H9 (cell line): ENCODE measurements at regions not wholly inside any gene's neighbourhood (a gene's known extent, or its start where the extent isn't known, plus 50 kb on each side); places are given as distances from the start of the nearest gene placed in this dataset.

Experiments
- DNase-seq: peaks from one replicate; pipeline ENCODE4 v3.0.0-alpha.2; 2017
- H2AFZ ChIP-seq: one replicate; pipeline ENCODE4 v1.6.1; 2013; ENCODE audit warnings: mild to moderate bottlenecking, low read length, control low read depth, moderate library complexity
- H2AK5ac ChIP-seq: 2 replicates; pipeline ENCODE4 v1.6.1; 2013; ENCODE audit warnings: low read length, control low read depth, mixed read lengths; ENCODE audit not compliant: insufficient read length
- H2BK120ac ChIP-seq: one replicate; pipeline ENCODE4 v1.6.1; 2013; ENCODE audit warnings: low read depth, mild to moderate bottlenecking, low read length, control low read depth, inconsistent platforms; ENCODE audit not compliant: poor library complexity, severe bottlenecking
- H2BK12ac ChIP-seq: 2 replicates; pipeline ENCODE4 v1.6.1; 2013; ENCODE audit warnings: low read length, control low read depth, mixed read lengths, low read depth; ENCODE audit not compliant: insufficient read length
- H2BK15ac ChIP-seq: 2 replicates; pipeline ENCODE4 v1.6.1; 2013; ENCODE audit warnings: low read depth, low read length, control low read depth
- H2BK20ac ChIP-seq: one replicate; pipeline ENCODE4 v1.6.1; 2013; ENCODE audit warnings: low read depth, mild to moderate bottlenecking, low read length, control low read depth, inconsistent platforms; ENCODE audit not compliant: poor library complexity, severe bottlenecking
- H2BK5ac ChIP-seq: 2 replicates; pipeline ENCODE4 v1.6.1; 2013; ENCODE audit warnings: low read length, control low read depth, mixed read lengths; ENCODE audit not compliant: insufficient read length
- H3K14ac ChIP-seq: 2 replicates; pipeline ENCODE4 v1.6.1; 2013; ENCODE audit warnings: low read length, control low read depth; ENCODE audit not compliant: insufficient read depth
- H3K18ac ChIP-seq: 2 replicates; pipeline ENCODE4 v1.6.1; 2013; ENCODE audit warnings: low read depth, mild to moderate bottlenecking, mixed read lengths, low read length, control low read depth; ENCODE audit not compliant: insufficient read length
- H3K23ac ChIP-seq: 2 replicates; pipeline ENCODE4 v1.6.1; 2013; ENCODE audit warnings: low read length, control low read depth, mixed read lengths, low read depth; ENCODE audit not compliant: insufficient read length
- H3K23me2 ChIP-seq: 2 replicates; pipeline ENCODE4 v1.6.1; 2013; ENCODE audit warnings: low read depth, mild to moderate bottlenecking, mixed read lengths, low read length, control low read depth; ENCODE audit not compliant: insufficient read length, poor library complexity, severe bottlenecking
- H3K27ac ChIP-seq: 2 replicates; pipeline ENCODE4 v1.5.1; 2013; ENCODE audit warnings: low read length, control low read depth, mixed read lengths, low read depth; ENCODE audit not compliant: insufficient read length
- H3K27me3 ChIP-seq: 2 replicates; pipeline ENCODE4 v1.6.1; 2013; ENCODE audit warnings: low read length, control low read depth, inconsistent platforms; ENCODE audit not compliant: insufficient read depth
- H3K4ac ChIP-seq: 2 replicates; pipeline ENCODE4 v1.6.1; 2013; ENCODE audit warnings: low read depth, mild to moderate bottlenecking, control low read depth, inconsistent platforms, low read length, moderate library complexity
- H3K4me1 ChIP-seq: 2 replicates; pipeline ENCODE4 v1.6.1; 2013; ENCODE audit warnings: low read length, control low read depth, inconsistent platforms; ENCODE audit not compliant: insufficient read depth
- H3K4me2 ChIP-seq: 2 replicates; pipeline ENCODE4 v1.6.1; 2013; ENCODE audit warnings: low read length, control low read depth, mixed read lengths; ENCODE audit not compliant: insufficient read length, insufficient read depth
- H3K56ac ChIP-seq: 2 replicates; pipeline ENCODE4 v1.6.1; 2013; ENCODE audit warnings: low read depth, mild to moderate bottlenecking, mixed read lengths, low read length, control low read depth; ENCODE audit not compliant: insufficient read length
- H3K79me1 ChIP-seq: 2 replicates; pipeline ENCODE4 v1.6.1; 2013; ENCODE audit warnings: low read depth, mild to moderate bottlenecking, moderate library complexity, low read length, control low read depth, inconsistent platforms; ENCODE audit not compliant: insufficient read depth, poor library complexity, severe bottlenecking
- H3K79me2 ChIP-seq: 2 replicates; pipeline ENCODE4 v1.6.1; 2013; ENCODE audit warnings: low read length, control low read depth, inconsistent platforms; ENCODE audit not compliant: insufficient read depth
- H3K9ac ChIP-seq: 2 replicates; pipeline ENCODE4 v1.6.1; 2013; ENCODE audit warnings: low read length, control low read depth, mixed read lengths; ENCODE audit not compliant: insufficient read length; ENCODE audit errors: extremely low read depth
- H3K9me3 ChIP-seq: one replicate; pipeline ENCODE4 v1.6.1; 2013; ENCODE audit warnings: low read depth, low read length, inconsistent platforms; ENCODE audit not compliant: control insufficient read depth
- H3T11ph ChIP-seq: one replicate; pipeline ENCODE4 v1.6.1; 2013; ENCODE audit warnings: mild to moderate bottlenecking, low read length, control low read depth, inconsistent platforms
- H4K20me1 ChIP-seq: one replicate; pipeline ENCODE4 v1.6.1; 2013; ENCODE audit not compliant: control insufficient read depth, insufficient read length, insufficient read depth
- H4K5ac ChIP-seq: 2 replicates; pipeline ENCODE4 v1.6.1; 2013; ENCODE audit warnings: low read depth, mild to moderate bottlenecking, mixed read lengths, low read length, control low read depth; ENCODE audit not compliant: insufficient read length
- H4K8ac ChIP-seq: replicated peaks from 2 replicates; pipeline ENCODE4 v1.6.1; 2013; ENCODE audit warnings: low read length, control low read depth, mixed read lengths, low read depth; ENCODE audit not compliant: insufficient read length
- H4K91ac ChIP-seq: 2 replicates; pipeline ENCODE4 v1.6.1; 2013; ENCODE audit warnings: low read depth, mild to moderate bottlenecking, moderate library complexity, mixed read lengths, low read length, control low read depth; ENCODE audit not compliant: insufficient read length
- H3K27ac Mint-ChIP-seq, 3 experiments: 2 replicates in 2 of 3; 3 replicates in 1 of 3; pipeline ENCODE4 v1.8.0; 2020 to 2021; ENCODE audit warnings: mixed read lengths in 3 of 3, mild to moderate bottlenecking in 1 of 3, moderate library complexity in 1 of 3
- H3K27me3 Mint-ChIP-seq: 2 replicates; pipeline ENCODE4 v1.8.0; 2021; ENCODE audit warnings: low read depth, mild to moderate bottlenecking, moderate library complexity, mixed read lengths
- H3K36me3 Mint-ChIP-seq, 3 experiments: 2 replicates in 2 of 3; 3 replicates in 1 of 3; pipeline ENCODE4 v1.8.0; 2020 to 2021; ENCODE audit warnings: low read depth in 3 of 3, mixed read lengths in 3 of 3; ENCODE audit not compliant: insufficient read depth in 1 of 3
- H3K4me1 Mint-ChIP-seq, 2 experiments: 2 replicates each; pipeline ENCODE4 v1.8.0; 2020; ENCODE audit warnings: mixed read lengths in 2 of 2
- H3K4me3 Mint-ChIP-seq, 2 experiments: 2 replicates in 1 of 2; 3 replicates in 1 of 2; pipeline ENCODE4 v1.8.0; 2020 to 2021; ENCODE audit warnings: mild to moderate bottlenecking in 2 of 2, mixed read lengths in 2 of 2, moderate library complexity in 1 of 2
- H3K9me3 Mint-ChIP-seq, 2 experiments: 2 replicates in 1 of 2; 3 replicates in 1 of 2; pipeline ENCODE4 v1.8.0; 2020; ENCODE audit warnings: mild to moderate bottlenecking in 2 of 2, mixed read lengths in 2 of 2, moderate library complexity in 1 of 2
- WGBS: extraction: QIAGEN DNeasy Blood & Tissue Kit; methylation state at CpG from one replicate; pipeline ENCODE4 v1.1.7; 2013; ENCODE audit warnings: missing lambda C conversion rate, low lambda C conversion rate, mixed read lengths; ENCODE audit not compliant: insufficient read length; ENCODE audit errors: extremely low coverage; 5-methylcytosine and 5-hydroxymethylcytosine counted together
- TF ChIP-seq, protein P1 (sequence below): fragments of 200-600 bp; sonication (generic); conservative IDR thresholded peaks from 3 replicates; pipeline ENCODE4 v1.8.0; 2021; ENCODE audit warnings: antibody characterized with exemption, mild to moderate bottlenecking

DNA sequence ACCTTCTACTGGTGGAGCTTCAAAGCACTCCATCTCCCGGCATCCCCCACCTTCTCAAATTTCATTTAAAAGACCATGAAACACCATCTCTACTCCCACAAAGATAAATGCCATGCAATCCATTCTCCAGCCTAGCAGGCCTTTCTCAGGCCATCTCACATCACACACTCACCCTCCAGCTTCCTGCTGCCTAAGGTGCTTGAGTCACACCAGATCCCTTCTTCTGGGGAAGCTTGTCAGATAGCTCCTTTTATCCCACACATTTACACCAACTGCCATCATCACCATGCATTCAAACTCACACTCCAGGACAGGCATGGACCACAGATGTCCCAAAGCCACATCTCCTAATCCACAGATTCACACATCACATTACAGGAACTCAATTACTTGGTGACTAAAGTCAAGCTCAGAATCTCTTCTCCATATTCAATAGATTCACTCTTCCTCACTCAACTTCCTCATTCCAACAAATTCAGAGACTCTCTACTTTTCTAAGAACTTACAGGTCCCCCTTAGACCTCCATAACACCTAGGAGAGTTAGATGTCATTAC lies 292.5 kb downstream of the TNS1 start:
- H2AFZ ChIP-seq = no peak overlapping the region
- no peak overlapping the region for H2BK20ac ChIP-seq
- no peak overlapping the region for H3K9ac ChIP-seq
- Mint-ChIP-seq H3K36me3 (no peaks in the 10 kb centered on the region; a peak in 1 of 7 replicates), H3K27me3 (peaks cover 13% of the 10 kb centered on the region), H3K4me1 (peaks cover 12 to 14% of the 10 kb centered on the region in 2 experiments), H3K9me3 (no peaks in the 10 kb centered on the region), H3K4me3 (no peak overlapping the region), H3K27ac (no peak overlapping the region)
- TF ChIP-seq, protein P1, sequence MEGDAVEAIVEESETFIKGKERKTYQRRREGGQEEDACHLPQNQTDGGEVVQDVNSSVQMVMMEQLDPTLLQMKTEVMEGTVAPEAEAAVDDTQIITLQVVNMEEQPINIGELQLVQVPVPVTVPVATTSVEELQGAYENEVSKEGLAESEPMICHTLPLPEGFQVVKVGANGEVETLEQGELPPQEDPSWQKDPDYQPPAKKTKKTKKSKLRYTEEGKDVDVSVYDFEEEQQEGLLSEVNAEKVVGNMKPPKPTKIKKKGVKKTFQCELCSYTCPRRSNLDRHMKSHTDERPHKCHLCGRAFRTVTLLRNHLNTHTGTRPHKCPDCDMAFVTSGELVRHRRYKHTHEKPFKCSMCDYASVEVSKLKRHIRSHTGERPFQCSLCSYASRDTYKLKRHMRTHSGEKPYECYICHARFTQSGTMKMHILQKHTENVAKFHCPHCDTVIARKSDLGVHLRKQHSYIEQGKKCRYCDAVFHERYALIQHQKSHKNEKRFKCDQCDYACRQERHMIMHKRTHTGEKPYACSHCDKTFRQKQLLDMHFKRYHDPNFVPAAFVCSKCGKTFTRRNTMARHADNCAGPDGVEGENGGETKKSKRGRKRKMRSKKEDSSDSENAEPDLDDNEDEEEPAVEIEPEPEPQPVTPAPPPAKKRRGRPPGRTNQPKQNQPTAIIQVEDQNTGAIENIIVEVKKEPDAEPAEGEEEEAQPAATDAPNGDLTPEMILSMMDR = no peak
- no peak overlapping the region for H2BK120ac ChIP-seq
- no peak overlapping the region for H3T11ph ChIP-seq
- H3K4ac ChIP-seq = no peak overlapping the region
- no peak overlapping the region for H4K91ac ChIP-seq
- H3K79me1 ChIP-seq = no peaks in the 10 kb centered on the region
- H2BK15ac ChIP-seq = no peak overlapping the region
- no peak for DNase-seq
- no peak overlapping the region for H4K8ac ChIP-seq
- no peak overlapping the region for H3K27ac ChIP-seq
- no peaks in the 10 kb centered on the region for H3K9me3 ChIP-seq
- no peak overlapping the region for H3K23ac ChIP-seq
- no peaks in the 10 kb centered on the region for H3K79me2 ChIP-seq
- no peak overlapping the region for H3K14ac ChIP-seq
- H2BK5ac ChIP-seq = no peak overlapping the region
- H3K4me2 ChIP-seq = no peak overlapping the region
- H3K27me3 ChIP-seq = no peaks in the 10 kb centered on the region
- H2AK5ac ChIP-seq = no peak overlapping the region
- H3K4me1 ChIP-seq = no peaks in the 10 kb centered on the region
- no CpG with 5 or more reads among the region's 1 CpG for WGBS
- H2BK12ac ChIP-seq = no peak overlapping the region
- no peak overlapping the region for H4K5ac ChIP-seq
- H3K23me2 ChIP-seq = no peaks in the 10 kb centered on the region
- H4K20me1 ChIP-seq = no peaks in the 10 kb centered on the region
- H3K56ac ChIP-seq = no peak overlapping the region
- no peak overlapping the region for H3K18ac ChIP-seq
